H1 (cell line): ENCODE measurements at regions not wholly inside any gene's neighbourhood (a gene's known extent, or its start where the extent isn't known, plus 50 kb on each side); places are given as distances from the start of the nearest gene placed in this dataset.

Experiments
- CHD1 ChIP-seq: IDR thresholded peaks from 2 replicates; pipeline ENCODE4 v1.6.1; 2012; ENCODE audit warnings: low read depth, low read length, improper control_type of control experiment
- CHD7 ChIP-seq: fragments of 300-600 bp; sonication (generic); IDR thresholded peaks from 2 replicates; pipeline ENCODE4 v1.7.1; 2012; ENCODE audit warnings: low read length, moderate library complexity, mild to moderate bottlenecking, inconsistent platforms; ENCODE audit not compliant: insufficient replicate concordance
- SP2 ChIP-seq: IDR thresholded peaks from 2 replicates; pipeline ENCODE4 v1.6.1; 2012; ENCODE audit warnings: mild to moderate bottlenecking, low read length, inconsistent platforms

GRCh38 chr6:14732844-14733757 is 512.8 kb upstream of the JARID2 start (continued):
- TF ChIP-seq CHD7 (no peak), SP2 (no peak), CHD1 (no peak)
